K562 (cell line): ENCODE measurements at regions not wholly inside any gene's neighbourhood (a gene's known extent, or its start where the extent isn't known, plus 50 kb on each side); places are given as distances from the start of the nearest gene placed in this dataset.

Experiments
- ATAC-seq: fragments of 200-7000 bp; cut with Tn5 transposase; 3 replicates; pipeline ENCODE4 v1.9.1; 2020; ENCODE audit warnings: moderate library complexity
- BruUV-seq: library from RNA; stranded (reverse); fragments of 400-500 nt; replicated peaks from 2 replicates; lab custom pipeline; 2021; lab: Mats Ljungman, UMichigan
- CTCF ChIA-PET: fragments of 300-600 bp; formaldehyde crosslinking; extraction: SDS; loops from one replicate; lab custom pipeline; 2021; ENCODE audit warnings: low intra/inter-chr PET ratio; lab: Yijun Ruan, JAX
- POLR2A ChIA-PET: fragments of 300-600, 350-650 bp; sonication (Branson Sonifier 250); formaldehyde crosslinking; extraction: SDS; loops from one replicate; lab custom pipeline; 2021; ENCODE audit warnings: antibody characterized with exemption, inconsistent platforms; lab: Yijun Ruan, JAX
- DNase-seq, 4 experiments: peaks; one replicate each; pipeline versions ENCODE4 v3.0.0 to v3.0.0-alpha.2; 2011 to 2018; ENCODE audit warnings: low spot score in 3 of 4, mixed read lengths in 3 of 4; ENCODE audit errors: extremely low read depth in 1 of 4
- FAIRE-seq: peaks from 2 replicates; lab custom pipeline; 2011; peaks lifted over from hg19 to GRCh38; lab: Jason Lieb, UNC
- H2AFZ ChIP-seq: 2 replicates; pipeline ENCODE4 v1.6.0; 2011; ENCODE audit warnings: low read depth, low read length, control low read depth, inconsistent platforms
- H3K27ac ChIP-seq: fragments of 200-600 bp; 3 replicates; pipeline ENCODE4 v1.8.0; 2011; ENCODE audit warnings: low read depth, mild to moderate bottlenecking, control low read depth, inconsistent platforms, low read length, moderate library complexity, mixed read lengths; ENCODE audit errors: extremely low read depth
- H3K27me3 ChIP-seq, 2 experiments: fragments of 300-600 bp in 1 of 2; 2 replicates in 1 of 2; 3 replicates in 1 of 2; pipeline versions ENCODE4 v1.6.0 to v1.8.0; 2011; ENCODE audit warnings: inconsistent platforms in 2 of 2, low read length in 2 of 2, mild to moderate bottlenecking in 1 of 2, mixed read lengths in 1 of 2, moderate library complexity in 1 of 2; ENCODE audit not compliant: control insufficient read depth in 2 of 2, insufficient read depth in 2 of 2
- H3K36me3 ChIP-seq: fragments of 300-600 bp; 3 replicates; pipeline ENCODE4 v1.8.0; 2011; ENCODE audit warnings: mild to moderate bottlenecking, low read length, inconsistent platforms; ENCODE audit not compliant: control insufficient read depth, insufficient read depth
- H3K4me1 ChIP-seq, 2 experiments: fragments of 200-600 bp in 1 of 2; replicated peaks in 1 of 2; 2 replicates in 1 of 2; 3 replicates in 1 of 2; pipeline versions ENCODE4 v1.5.1 to v1.8.0; 2011; ENCODE audit warnings: inconsistent platforms in 2 of 2, low read length in 2 of 2, mild to moderate bottlenecking in 1 of 2, mixed read lengths in 1 of 2, moderate library complexity in 1 of 2; ENCODE audit not compliant: control insufficient read depth in 2 of 2, insufficient read depth in 2 of 2
- H3K4me2 ChIP-seq: 2 replicates; pipeline ENCODE4 v1.6.1; 2011; ENCODE audit warnings: low read length, control low read depth, inconsistent platforms, mixed read lengths; ENCODE audit not compliant: insufficient read depth
- H3K4me3 ChIP-seq: fragments of 200-600 bp; sonication (generic), shearing (Covaris generic); 2 replicates; pipeline ENCODE4 v1.5.1; 2016; ENCODE audit warnings: control low read depth, inconsistent platforms
- H3K79me2 ChIP-seq: fragments of 200-600 bp; 3 replicates; pipeline ENCODE4 v1.8.0; 2011; ENCODE audit warnings: low read length, inconsistent platforms; ENCODE audit not compliant: control insufficient read depth, insufficient read depth
- H3K9ac ChIP-seq, 2 experiments: 2 replicates each; pipeline versions ENCODE4 v1.6.0 to v1.6.1; 2011; ENCODE audit warnings: low read depth in 2 of 2, low read length in 2 of 2, control low read depth in 1 of 2, inconsistent platforms in 1 of 2, mild to moderate bottlenecking in 1 of 2, mixed read lengths in 1 of 2; ENCODE audit not compliant: insufficient read depth in 1 of 2
- H3K9me1 ChIP-seq: one replicate; pipeline ENCODE4 v1.6.0; 2011; ENCODE audit warnings: inconsistent platforms, mild to moderate bottlenecking, low read length, moderate library complexity; ENCODE audit not compliant: control insufficient read depth, insufficient read depth
- H3K9me3 ChIP-seq: replicated peaks from 2 replicates; pipeline ENCODE4 v1.5.1; 2011; ENCODE audit warnings: low read depth, low read length, inconsistent platforms; ENCODE audit not compliant: control insufficient read depth, insufficient read depth
- H4K20me1 ChIP-seq: replicated peaks from 2 replicates; pipeline ENCODE4 v1.6.1; 2011; ENCODE audit warnings: low read length, inconsistent platforms, mixed read lengths; ENCODE audit not compliant: control insufficient read depth, insufficient read depth
- AFF4 ChIP-seq: sonication (generic); formaldehyde crosslinking; IDR thresholded peaks from 2 replicates; pipeline ENCODE4 v1.8.0; 2023; ENCODE audit warnings: mild to moderate bottlenecking, missing genetic modification reagents
- ARID2 ChIP-seq: fragments of 450-650 bp; IDR thresholded peaks from 2 replicates; pipeline ENCODE4 v1.6.1; 2017; ENCODE audit warnings: antibody characterized with exemption, mild to moderate bottlenecking
- CEBPB ChIP-seq: fragments of 450-650 bp; IDR thresholded peaks from 2 replicates; pipeline ENCODE4 v1.6.1; 2016; ENCODE audit warnings: missing genetic modification characterization, missing compliant biosample characterization
- CLOCK ChIP-seq: fragments of 250-450 bp; sonication (Bioruptor Pico); IDR thresholded peaks from 2 replicates; pipeline ENCODE4 v1.4.0; 2020; ENCODE audit warnings: mild to moderate bottlenecking, moderate library complexity, borderline replicate concordance
- GATAD2B ChIP-seq: fragments of 450-650 bp; IDR thresholded peaks from 2 replicates; pipeline ENCODE4 v1.6.1; 2017; ENCODE audit warnings: mild to moderate bottlenecking, borderline replicate concordance
- HNRNPUL1 ChIP-seq: fragments of 200-400 bp; formaldehyde crosslinking; IDR thresholded peaks from 2 replicates; pipeline ENCODE4 v1.6.1; 2017; ENCODE audit warnings: low read length
- JUN ChIP-seq, 2 experiments: sonication (generic) in 1 of 2; formaldehyde crosslinking in 1 of 2; IDR thresholded peaks; 2 replicates each; pipeline versions ENCODE4 v1.6.1 to v1.8.0; 2012 to 2022; ENCODE audit warnings: borderline replicate concordance in 2 of 2, mild to moderate bottlenecking in 2 of 2, improper control_type of control experiment in 1 of 2, low read depth in 1 of 2, low read length in 1 of 2, missing genetic modification reagents in 1 of 2
- KLF10 ChIP-seq: fragments of 250-450 bp; sonication (Bioruptor Pico); IDR thresholded peaks from 2 replicates; pipeline ENCODE4 v1.6.1; 2021; ENCODE audit warnings: matching md5 sums
- MLX ChIP-seq, 2 experiments: fragments of 450-650 bp in 1 of 2; sonication (generic) in 1 of 2; formaldehyde crosslinking; conservative IDR thresholded peaks; 2 replicates each; pipeline versions ENCODE4 v1.4.0 to v1.8.1; 2020 to 2022; ENCODE audit warnings: mild to moderate bottlenecking in 1 of 2, missing genetic modification reagents in 1 of 2
- NCOA6 ChIP-seq: fragments of 450-650 bp; IDR thresholded peaks from 2 replicates; pipeline ENCODE4 v1.6.1; 2017; ENCODE audit warnings: mild to moderate bottlenecking
- PHB2 ChIP-seq: fragments of 450-650 bp; IDR thresholded peaks from 2 replicates; pipeline ENCODE4 v1.6.1; 2017; ENCODE audit warnings: low read depth
- PHF21A ChIP-seq: fragments of 450-650 bp; IDR thresholded peaks from 2 replicates; pipeline ENCODE4 v1.6.1; 2017; ENCODE audit warnings: low read depth, borderline replicate concordance
- RFX1 ChIP-seq: fragments of 450-650 bp; IDR thresholded peaks from 2 replicates; pipeline ENCODE4 v1.6.1; 2016; ENCODE audit warnings: mild to moderate bottlenecking, moderate library complexity
- ZBTB17 ChIP-seq: fragments of 450-650 bp; formaldehyde crosslinking; IDR thresholded peaks from 2 replicates; pipeline ENCODE4 v1.4.0; 2020; ENCODE audit warnings: mild to moderate bottlenecking
- ZNF23 ChIP-seq: fragments of 250-450 bp; sonication (Bioruptor Pico); IDR thresholded peaks from 2 replicates; pipeline ENCODE4 v1.4.0; 2020; ENCODE audit warnings: mild to moderate bottlenecking
- ZNF282 ChIP-seq: sonication (generic); formaldehyde crosslinking; IDR thresholded peaks from 2 replicates; pipeline ENCODE4 v1.8.1; 2023; ENCODE audit warnings: missing genetic modification reagents
- ZNF551 ChIP-seq: fragments of 250-450 bp; sonication (Bioruptor Pico); IDR thresholded peaks from 2 replicates; pipeline ENCODE4 v1.5.0; 2021; ENCODE audit warnings: mild to moderate bottlenecking, moderate library complexity
- ZNF785 ChIP-seq: fragments of 250-450 bp; sonication (Bioruptor Pico); IDR thresholded peaks from 2 replicates; pipeline ENCODE4 v1.4.0; 2020; ENCODE audit warnings: mild to moderate bottlenecking
- WGBS: fragments of 100-300 bp; shearing (Covaris generic); methylation state at CpG from one replicate; pipeline ENCODE4 v1.1.6; 2016; ENCODE audit warnings: low coverage, mixed read lengths; ENCODE audit not compliant: insufficient coverage; ENCODE audit errors: missing lambda C conversion rate; 5-methylcytosine and 5-hydroxymethylcytosine counted together
- in situ Hi-C: fragments of 300-500 bp; cut with MboI; formaldehyde crosslinking; loops from 4 replicates; pipeline ENCODE4 v1.15.0; 2018; ENCODE audit warnings: inconsistent platforms, mixed read lengths
- intact Hi-C: fragments of 100-400 bp; cut with micrococcal nuclease; formaldehyde crosslinking; loops from 2 replicates; pipeline ENCODE4 v1.14.2; 2022

- CTCF ChIA-PET: no interaction called here
- Histone ChIP-seq H3K4me2 (no peak overlapping the region), H3K9me3 (no peaks in the 10 kb centered on the region), H3K79me2 (no peaks in the 10 kb centered on the region), H3K4me3 (no peak overlapping the region), H2AFZ (no peak overlapping the region), H3K27me3 (no peaks in the 10 kb centered on the region), H3K9me1 (no peaks in the 10 kb centered on the region), H4K20me1 (no peaks in the 10 kb centered on the region), H3K36me3 (no peaks in the 10 kb centered on the region)
- DNase-seq (no peak), ATAC-seq (no peak)
- in situ Hi-C loops: no loop called here
- BruUV-seq: no TSS peak
- intact Hi-C loops: no loop called here
- WGBS: 4% methylated on average over 3 of the region's 3 CpGs
- POLR2A ChIA-PET: no interaction called here
- TF ChIP-seq PHB2 (no peak), NCOA6 (no peak), CEBPB (tag) (no peak), AFF4 (CRISPR knock-in tag) (no peak), MLX (CRISPR knock-in tag; conservative IDR thresholded peaks at IDR 0.05) (no peak), PHF21A (no peak), ZNF282 (CRISPR knock-in tag) (no peak), ZNF23 (no peak), ZNF785 (CRISPR knock-in tag) (no peak), ARID2 (no peak), KLF10 (CRISPR knock-in tag) (no peak), ZNF551 (no peak), HNRNPUL1 (no peak), ZBTB17 (CRISPR knock-in tag) (no peak), JUN (IDR thresholded peaks at IDR 0.05; ENCODE audit: borderline replicate concordance, low read depth, low read length) (no peak), JUN (CRISPR knock-in tag; IDR thresholded peaks at IDR 0.05; ENCODE audit: borderline replicate concordance) (no peak), RFX1 (no peak), CLOCK (CRISPR knock-in tag) (no peak), GATAD2B (no peak)
- TF ChIP-seq, all 486 proteins: peak for 0
- no peak overlapping the region for H3K9ac ChIP-seq
- H3K27ac ChIP-seq: no peak overlapping the region
- H3K4me1 ChIP-seq: no peaks in the 10 kb centered on the region
- no peak for FAIRE-seq
Observed at GRCh38 chr4:42329421-42329820, 67.9 kb upstream of the SHISA3 start.
